Gastroesophageal sphincter (tissue), 3 donors: ENCODE measurements at regions not wholly inside any gene's neighbourhood (a gene's known extent, or its start where the extent isn't known, plus 50 kb on each side); places are given as distances from the start of the nearest gene placed in this dataset.

Experiments used
- CTCF ChIP-seq, 4 experiments: fragments of 200-600 bp in 2 of 4; fragments of 450-650 bp in 2 of 4; sonication (generic) in 1 of 4; IDR thresholded peaks; one replicate each; pipeline ENCODE4 v1.5.1; 2017 to 2019; ENCODE audit warnings: antibody characterized with exemption in 4 of 4, mild to moderate bottlenecking in 2 of 4, moderate library complexity in 2 of 4
- EP300 ChIP-seq: sonication (generic); formaldehyde crosslinking; IDR thresholded peaks from one replicate; pipeline ENCODE4 v1.6.1; 2017; ENCODE audit warnings: antibody characterized with exemption, mild to moderate bottlenecking
- POLR2A ChIP-seq, 2 donors: fragments of 450-650 bp; IDR thresholded peaks; one replicate each; pipeline ENCODE4 v1.6.1; 2017; ENCODE audit warnings: antibody characterized with exemption in 2 of 2, mild to moderate bottlenecking in 2 of 2, moderate library complexity in 1 of 2

- TF ChIP-seq CTCF (IDR thresholded peaks at IDR 0.05) (no peak), EP300 (no peak), POLR2A (IDR thresholded peaks at IDR 0.05) (no peak)
These were observed 168.5 kb downstream of the CAPZA3 start for GRCh38 chr12:18906395-18906794.
